IPS-15b (cell line): ENCODE measurements at regions not wholly inside any gene's neighbourhood (a gene's known extent, or its start where the extent isn't known, plus 50 kb on each side); places are given as distances from the start of the nearest gene placed in this dataset.

Experiments used
- H3K27me3 ChIP-seq: one replicate; pipeline ENCODE4 v1.6.1; 2013; ENCODE audit warnings: low read length; ENCODE audit not compliant: control insufficient read depth, insufficient read depth
- H3K36me3 ChIP-seq: one replicate; pipeline ENCODE4 v1.6.1; 2013; ENCODE audit warnings: low read length; ENCODE audit not compliant: control insufficient read depth, insufficient read depth
- H3K4me1 ChIP-seq: one replicate; pipeline ENCODE4 v1.6.1; 2013; ENCODE audit warnings: mild to moderate bottlenecking, low read length; ENCODE audit not compliant: control insufficient read depth, insufficient read depth
- H3K4me3 ChIP-seq: one replicate; pipeline ENCODE4 v1.5.1; 2013; ENCODE audit warnings: low read depth, low read length
- H3K9ac ChIP-seq: one replicate; pipeline ENCODE4 v1.6.1; 2013; ENCODE audit warnings: low read depth, mild to moderate bottlenecking, low read length
- H3K9me3 ChIP-seq: one replicate; pipeline ENCODE4 v1.6.1; 2013; ENCODE audit warnings: mild to moderate bottlenecking, low read length; ENCODE audit not compliant: control insufficient read depth, insufficient read depth

DNA sequence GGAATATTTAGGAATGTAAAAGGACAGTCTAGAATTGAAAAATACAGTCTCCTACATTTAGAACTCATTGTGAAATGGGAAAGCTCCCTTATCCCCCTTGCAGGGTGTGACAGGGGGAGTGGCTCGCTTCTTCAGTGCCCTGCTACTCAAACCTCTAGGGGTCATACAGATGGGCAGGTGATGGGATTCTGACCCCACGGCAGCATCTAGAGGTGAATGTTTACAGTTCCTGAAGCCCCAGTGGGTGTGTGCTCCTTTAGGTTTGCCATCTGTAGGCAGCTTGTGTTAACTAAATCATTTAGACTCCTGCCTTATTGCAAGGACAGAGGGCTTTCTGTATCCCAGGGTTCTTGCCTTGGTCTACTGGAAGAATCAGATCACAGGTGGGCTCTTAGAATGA, 271.0 kb upstream of the MPDZ start:
- no peak overlapping the region for H3K4me3 ChIP-seq
- H3K9ac ChIP-seq, result no peak overlapping the region
- no peaks in the 10 kb centered on the region for H3K9me3 ChIP-seq
- no peaks in the 10 kb centered on the region for H3K27me3 ChIP-seq
- H3K4me1 ChIP-seq, result no peaks in the 10 kb centered on the region
- H3K36me3 ChIP-seq, result no peaks in the 10 kb centered on the region

- H3K9me3 ChIP-seq, result no peaks in the 10 kb centered on the region
- no peak overlapping the region for H3K4me3 ChIP-seq
- peaks cover 2% of the 10 kb centered on the region for H3K4me1 ChIP-seq
- no peaks in the 10 kb centered on the region for H3K36me3 ChIP-seq
- H3K27me3 ChIP-seq, result no peaks in the 10 kb centered on the region
- no peak overlapping the region for H3K9ac ChIP-seq
Observed at GRCh38 chr9:13548535-13548934, 269.0 kb upstream of the MPDZ start.

DNA sequence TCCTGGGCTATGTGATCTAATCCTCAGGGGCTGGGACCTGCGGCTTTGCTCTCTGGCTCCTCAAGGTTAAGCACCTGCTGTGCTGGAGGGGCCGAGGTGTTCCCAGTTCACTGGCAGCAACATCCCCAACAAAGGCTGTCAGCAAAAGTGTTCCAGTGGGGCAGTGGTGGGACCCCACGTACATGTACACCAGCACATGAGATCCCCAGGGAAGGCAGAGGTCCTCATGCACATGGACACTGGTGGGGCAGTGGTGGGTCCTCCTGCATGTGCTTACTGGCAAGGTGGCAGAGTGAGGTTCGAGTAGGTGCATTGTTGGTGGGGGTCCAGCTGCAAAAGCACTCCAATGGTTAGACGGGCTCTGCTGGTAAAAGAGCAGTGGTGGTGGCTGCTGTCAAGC, 255.6 kb upstream of the MPDZ start:
- Histone ChIP-seq H3K36me3 (no peaks in the 10 kb centered on the region), H3K4me1 (no peaks in the 10 kb centered on the region), H3K4me3 (no peak overlapping the region), H3K9ac (no peak overlapping the region), H3K9me3 (peaks cover 3% of the 10 kb centered on the region), H3K27me3 (no peaks in the 10 kb centered on the region)

DNA sequence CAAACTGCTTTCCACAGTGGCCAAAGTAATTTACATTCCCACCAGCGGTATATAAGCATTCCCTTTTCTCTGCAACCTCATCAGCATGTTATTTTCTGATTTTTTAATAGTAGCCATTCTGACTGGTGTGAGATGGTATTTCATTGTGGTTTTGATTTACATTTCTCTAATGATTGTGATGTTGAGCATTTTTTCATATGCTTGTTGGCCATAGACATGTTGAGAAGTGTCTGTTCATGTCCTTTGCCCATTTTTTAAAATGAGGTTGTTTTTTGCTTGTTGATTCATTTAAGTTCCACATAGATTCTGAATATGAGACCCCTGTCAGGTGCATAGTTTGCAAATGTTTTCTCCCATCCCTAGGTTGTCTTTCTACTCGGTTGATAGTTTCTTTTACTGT, 254.5 kb upstream of the MPDZ start:
- Histone ChIP-seq H3K9ac (no peak overlapping the region), H3K4me3 (no peak overlapping the region), H3K27me3 (no peaks in the 10 kb centered on the region), H3K4me1 (no peaks in the 10 kb centered on the region), H3K36me3 (no peaks in the 10 kb centered on the region), H3K9me3 (peaks cover 3% of the 10 kb centered on the region)

DNA sequence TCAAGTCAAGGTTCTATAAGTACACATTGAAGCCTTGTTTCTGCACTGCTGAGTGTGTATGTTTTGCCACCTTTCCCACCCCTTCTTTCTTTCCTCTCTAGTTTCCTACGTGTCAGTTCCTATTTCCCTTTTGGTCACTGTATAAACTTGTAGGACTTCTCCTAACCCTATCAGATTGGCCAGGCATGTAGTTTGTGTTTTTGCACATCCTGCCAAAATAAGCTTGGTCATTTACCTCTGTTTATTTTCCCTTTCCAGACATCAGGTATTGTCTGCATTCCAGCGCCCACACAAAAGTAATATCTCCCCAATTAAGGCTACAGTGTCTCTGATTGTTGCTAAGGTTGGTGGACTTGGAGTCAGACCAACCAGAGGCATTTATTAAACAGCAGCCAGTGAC, 252.9 kb upstream of the MPDZ start:
- H3K9me3 ChIP-seq, result peaks cover 3% of the 10 kb centered on the region
- no peaks in the 10 kb centered on the region for H3K36me3 ChIP-seq

DNA sequence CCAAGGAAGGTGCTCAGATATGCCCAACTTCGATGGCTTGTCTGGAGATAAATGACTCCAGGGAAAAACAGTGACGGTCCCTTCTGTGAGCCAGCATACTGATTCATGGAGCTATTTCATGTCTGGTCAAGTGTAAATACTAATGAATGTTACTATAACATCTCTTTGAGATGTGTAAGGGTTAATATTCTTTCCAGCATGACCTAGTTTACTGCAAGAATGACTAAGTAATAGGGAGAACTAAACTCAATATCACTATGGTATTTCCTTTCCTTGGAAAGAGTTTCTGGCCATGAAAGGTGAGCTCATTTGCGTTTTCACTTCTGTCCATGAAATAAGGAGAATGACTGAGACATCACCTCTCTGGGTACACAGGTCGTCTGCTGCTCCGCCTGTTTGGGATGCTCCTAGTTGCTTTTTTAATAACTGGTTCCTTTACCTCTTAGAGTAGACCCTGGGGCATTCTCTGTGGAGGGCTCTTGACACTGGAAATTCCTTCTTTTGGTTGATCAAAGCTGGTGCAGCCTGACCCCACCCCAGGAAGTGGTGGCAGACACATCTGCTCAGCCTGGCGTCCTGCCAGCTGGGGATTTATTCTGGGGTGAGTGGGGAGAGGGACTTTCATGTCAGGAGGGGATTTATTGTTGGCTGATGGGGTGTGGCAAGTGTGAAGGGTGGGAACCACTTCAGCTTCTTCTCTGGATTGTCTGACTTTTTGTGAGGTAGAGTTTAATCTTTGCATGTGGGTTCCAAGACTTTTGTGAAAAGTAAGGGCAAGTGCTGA, 250.0 kb upstream of the MPDZ start:
- Histone ChIP-seq H3K9me3 (peaks cover 3% of the 10 kb centered on the region), H3K27me3 (no peaks in the 10 kb centered on the region), H3K4me1 (no peaks in the 10 kb centered on the region), H3K36me3 (no peaks in the 10 kb centered on the region), H3K9ac (no peak overlapping the region), H3K4me3 (no peak overlapping the region)

More for the DNA sequence above, 252.9 kb upstream of the MPDZ start:
- Histone ChIP-seq H3K4me1 (no peaks in the 10 kb centered on the region), H3K27me3 (no peaks in the 10 kb centered on the region), H3K4me3 (no peak overlapping the region), H3K9ac (no peak overlapping the region)

GRCh38 chr9:13524245-13524644, 244.8 kb upstream of the MPDZ start:
- Histone ChIP-seq H3K27me3 (no peaks in the 10 kb centered on the region), H3K36me3 (no peaks in the 10 kb centered on the region), H3K4me1 (no peaks in the 10 kb centered on the region), H3K4me3 (no peak overlapping the region), H3K9me3 (no peaks in the 10 kb centered on the region), H3K9ac (no peak overlapping the region)

DNA sequence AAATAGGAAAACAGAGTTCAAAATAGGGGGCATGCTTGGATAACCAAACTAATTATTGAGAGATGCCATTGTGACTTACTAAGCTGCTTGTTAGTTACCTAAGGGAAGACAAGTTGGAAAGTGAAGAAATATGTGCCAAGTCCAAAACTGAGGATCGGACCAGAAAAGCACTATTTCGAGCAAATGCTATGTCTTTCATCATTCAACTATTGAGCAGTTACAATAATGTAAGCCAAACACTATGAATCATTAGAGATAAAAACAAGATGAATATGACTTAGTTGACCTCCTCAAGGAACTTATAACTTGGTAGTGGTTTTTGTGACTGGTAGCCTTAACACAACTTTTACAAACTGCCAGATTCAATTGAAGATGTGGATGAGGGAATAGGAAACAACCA, 240.6 kb upstream of the MPDZ start:
- no peak overlapping the region for H3K9ac ChIP-seq
- H3K9me3 ChIP-seq, result no peaks in the 10 kb centered on the region
- H3K36me3 ChIP-seq, result no peaks in the 10 kb centered on the region
- no peaks in the 10 kb centered on the region for H3K27me3 ChIP-seq
- H3K4me3 ChIP-seq, result no peak overlapping the region
- H3K4me1 ChIP-seq, result no peaks in the 10 kb centered on the region

DNA sequence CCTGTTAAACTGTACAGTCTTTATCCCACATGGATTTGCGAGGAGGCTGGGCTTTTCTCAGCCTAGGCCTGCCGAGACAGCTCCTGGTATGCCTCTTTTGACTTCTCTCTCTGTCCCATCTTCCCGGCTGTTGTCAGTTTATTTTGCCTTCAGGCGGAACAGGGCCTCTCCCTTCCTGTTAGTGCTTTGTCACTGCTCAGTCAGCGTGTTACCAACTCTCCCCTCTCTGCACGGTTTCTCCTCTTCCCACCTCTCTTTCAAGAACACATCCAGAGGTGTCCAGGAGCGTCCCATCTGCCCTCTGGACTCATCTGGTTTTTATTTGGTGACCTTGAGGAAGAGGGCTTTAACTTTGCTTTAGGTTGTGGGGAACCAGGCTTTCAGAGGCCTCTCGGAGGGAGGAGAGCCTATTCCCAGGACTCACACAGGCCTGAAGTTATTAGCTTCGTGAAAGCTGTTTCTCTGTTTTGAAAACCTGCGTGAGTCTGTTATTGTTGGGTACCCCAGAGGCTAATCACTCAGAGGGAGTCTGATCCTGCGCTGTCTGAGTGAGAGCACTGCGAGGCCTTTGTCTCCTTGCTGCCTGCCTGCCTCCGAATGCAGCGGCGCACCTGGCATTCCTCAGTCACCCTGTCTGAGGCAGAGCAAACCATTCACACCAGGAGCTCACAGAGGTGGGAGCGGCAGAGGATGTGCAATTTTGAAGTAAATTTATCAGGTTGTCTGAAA, 234.4 kb upstream of the MPDZ start:
- Histone ChIP-seq H3K36me3 (no peaks in the 10 kb centered on the region), H3K9me3 (no peaks in the 10 kb centered on the region), H3K4me1 (peaks cover 12% of the 10 kb centered on the region), H3K27me3 (no peaks in the 10 kb centered on the region), H3K9ac (peak overlapping the region; percentile 14), H3K4me3 (no peak overlapping the region)

- Histone ChIP-seq H3K36me3 (no peaks in the 10 kb centered on the region), H3K4me1 (peaks cover 12% of the 10 kb centered on the region), H3K9me3 (no peaks in the 10 kb centered on the region), H3K27me3 (no peaks in the 10 kb centered on the region), H3K4me3 (no peak overlapping the region), H3K9ac (no peak overlapping the region)
Observed at GRCh38 chr9:13513286-13513685, 233.8 kb upstream of the MPDZ start.

DNA sequence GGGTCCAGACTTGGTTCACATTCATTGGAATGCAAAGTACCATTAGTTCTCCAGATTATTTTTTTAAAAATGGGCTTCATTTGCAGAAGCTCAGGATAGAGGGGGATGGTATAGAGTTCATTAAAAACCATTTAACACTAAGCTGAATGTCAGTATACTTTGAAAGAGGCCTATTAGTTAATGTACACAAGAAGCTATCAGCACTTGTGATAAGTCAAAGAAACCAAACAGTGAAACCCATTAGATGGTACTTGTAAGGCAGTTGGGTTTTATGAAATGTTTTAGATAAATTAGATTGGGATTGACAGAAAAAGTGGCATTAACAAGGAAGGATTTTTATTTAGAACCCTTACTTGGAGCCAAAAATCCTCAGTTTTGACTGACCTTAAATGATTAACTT, 229.2 kb upstream of the MPDZ start:
- no peaks in the 10 kb centered on the region for H3K9me3 ChIP-seq
- H3K36me3 ChIP-seq, result no peaks in the 10 kb centered on the region
- no peak overlapping the region for H3K4me3 ChIP-seq
- peaks cover 5% of the 10 kb centered on the region for H3K4me1 ChIP-seq
- no peak overlapping the region for H3K9ac ChIP-seq
- H3K27me3 ChIP-seq, result no peaks in the 10 kb centered on the region

DNA sequence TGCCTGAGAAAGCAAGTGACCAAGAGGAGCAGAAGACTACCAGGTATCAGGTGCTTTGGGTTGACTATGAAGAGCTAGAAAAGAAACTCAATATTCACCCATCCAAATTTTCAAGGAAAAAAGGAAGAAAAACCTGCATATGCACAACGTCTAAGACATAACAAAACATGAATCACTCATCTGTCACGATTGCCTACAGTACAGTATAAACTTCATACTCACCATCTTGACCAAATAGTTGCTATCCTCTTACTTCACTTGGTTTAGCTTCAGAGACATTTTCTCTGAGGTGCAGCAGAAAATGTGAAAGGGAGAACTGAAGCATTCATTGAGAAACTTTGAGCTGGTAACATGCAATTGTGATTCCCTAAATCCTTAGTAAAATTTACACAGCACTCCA, 228.6 kb upstream of the MPDZ start:
- Histone ChIP-seq H3K4me1 (no peaks in the 10 kb centered on the region), H3K9me3 (no peaks in the 10 kb centered on the region)

More for the DNA sequence above, 228.6 kb upstream of the MPDZ start:
- Histone ChIP-seq H3K4me3 (no peak overlapping the region), H3K36me3 (no peaks in the 10 kb centered on the region), H3K27me3 (no peaks in the 10 kb centered on the region), H3K9ac (no peak overlapping the region)
